Liver (tissue), 3 donors: ENCODE measurements at regions not wholly inside any gene's neighbourhood (a gene's known extent, or its start where the extent isn't known, plus 50 kb on each side); places are given as distances from the start of the nearest gene placed in this dataset.

ENCODE experiments used
- JUND ChIP-seq, 2 donors: IDR thresholded peaks; 2 replicates each; pipeline ENCODE4 v1.6.1; 2016; ENCODE audit warnings: antibody characterized with exemption in 2 of 2
- RAD21 ChIP-seq, 2 donors: IDR thresholded peaks; 2 replicates each; pipeline ENCODE4 v1.6.1; 2016; ENCODE audit warnings: antibody characterized with exemption in 2 of 2, mild to moderate bottlenecking in 2 of 2
- RXRA ChIP-seq, 2 donors: IDR thresholded peaks; 2 replicates each; pipeline ENCODE4 v1.6.1; 2017 to 2018; ENCODE audit warnings: antibody characterized with exemption in 2 of 2, mild to moderate bottlenecking in 1 of 2
- YY1 ChIP-seq: IDR thresholded peaks from 2 replicates; pipeline ENCODE4 v1.6.1; 2016; ENCODE audit warnings: antibody characterized with exemption, mild to moderate bottlenecking
- TF ChIP-seq, protein P1 (sequence below): fragments of 150-350 bp; IDR thresholded peaks from 2 replicates; pipeline ENCODE4 v1.5.1; 2017; ENCODE audit warnings: improper control_type of control experiment, low read depth, low read length; ENCODE audit not compliant: missing input control
- TF ChIP-seq, protein P2 (sequence below): IDR thresholded peaks from 2 replicates; pipeline ENCODE4 v1.6.1; 2016; ENCODE audit warnings: antibody characterized with exemption
- TF ChIP-seq, protein P3 (sequence below): IDR thresholded peaks from 2 replicates; pipeline ENCODE4 v1.6.1; 2016; ENCODE audit warnings: antibody characterized with exemption, mild to moderate bottlenecking
- donor health status: healthy.
- donor health status: healthy.

DNA sequence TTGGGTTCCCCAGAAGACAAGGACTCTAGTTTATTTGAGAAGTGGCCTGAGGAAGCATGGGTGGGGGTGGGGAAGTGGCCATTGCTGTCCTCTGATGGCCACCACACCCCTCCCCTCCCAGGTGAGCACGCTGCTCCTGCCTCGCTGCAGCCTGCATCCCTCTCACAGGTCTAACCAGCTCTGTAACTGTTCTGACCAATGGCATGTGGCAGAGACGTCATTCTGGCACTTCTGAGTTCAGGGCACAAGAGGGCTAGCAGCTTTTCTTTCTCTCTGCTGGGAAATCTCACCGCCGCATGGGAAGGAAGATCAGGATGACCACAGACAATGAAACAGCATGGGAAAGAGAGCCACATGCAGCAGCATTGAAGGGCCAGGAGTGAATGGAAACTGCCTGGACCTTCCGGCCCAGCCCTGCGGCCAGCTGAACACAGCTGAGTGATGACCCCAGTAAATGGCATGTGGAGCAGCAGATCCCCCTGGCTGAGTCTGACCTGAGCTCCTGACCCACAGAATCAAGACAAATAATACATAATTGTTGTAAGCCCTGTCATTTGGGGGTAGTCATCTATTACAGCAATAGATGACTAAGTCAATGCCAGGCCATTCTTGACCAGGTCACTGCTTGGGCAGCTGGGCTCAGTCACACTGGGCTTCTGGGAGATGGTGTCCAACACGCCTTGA lies 179.8 kb downstream of the LINC00237 start:
- TF ChIP-seq JUND (IDR thresholded peaks at IDR 0.05), result no peak
- TF ChIP-seq, protein P1, sequence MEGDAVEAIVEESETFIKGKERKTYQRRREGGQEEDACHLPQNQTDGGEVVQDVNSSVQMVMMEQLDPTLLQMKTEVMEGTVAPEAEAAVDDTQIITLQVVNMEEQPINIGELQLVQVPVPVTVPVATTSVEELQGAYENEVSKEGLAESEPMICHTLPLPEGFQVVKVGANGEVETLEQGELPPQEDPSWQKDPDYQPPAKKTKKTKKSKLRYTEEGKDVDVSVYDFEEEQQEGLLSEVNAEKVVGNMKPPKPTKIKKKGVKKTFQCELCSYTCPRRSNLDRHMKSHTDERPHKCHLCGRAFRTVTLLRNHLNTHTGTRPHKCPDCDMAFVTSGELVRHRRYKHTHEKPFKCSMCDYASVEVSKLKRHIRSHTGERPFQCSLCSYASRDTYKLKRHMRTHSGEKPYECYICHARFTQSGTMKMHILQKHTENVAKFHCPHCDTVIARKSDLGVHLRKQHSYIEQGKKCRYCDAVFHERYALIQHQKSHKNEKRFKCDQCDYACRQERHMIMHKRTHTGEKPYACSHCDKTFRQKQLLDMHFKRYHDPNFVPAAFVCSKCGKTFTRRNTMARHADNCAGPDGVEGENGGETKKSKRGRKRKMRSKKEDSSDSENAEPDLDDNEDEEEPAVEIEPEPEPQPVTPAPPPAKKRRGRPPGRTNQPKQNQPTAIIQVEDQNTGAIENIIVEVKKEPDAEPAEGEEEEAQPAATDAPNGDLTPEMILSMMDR, result no peak
- TF ChIP-seq, protein P2, sequence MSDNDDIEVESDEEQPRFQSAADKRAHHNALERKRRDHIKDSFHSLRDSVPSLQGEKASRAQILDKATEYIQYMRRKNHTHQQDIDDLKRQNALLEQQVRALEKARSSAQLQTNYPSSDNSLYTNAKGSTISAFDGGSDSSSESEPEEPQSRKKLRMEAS, result no peak
- TF ChIP-seq RAD21 (IDR thresholded peaks at IDR 0.05), result no peak
- no peak for TF ChIP-seq RXRA (IDR thresholded peaks at IDR 0.05)
- TF ChIP-seq YY1, result no peak
- TF ChIP-seq, protein P3, sequence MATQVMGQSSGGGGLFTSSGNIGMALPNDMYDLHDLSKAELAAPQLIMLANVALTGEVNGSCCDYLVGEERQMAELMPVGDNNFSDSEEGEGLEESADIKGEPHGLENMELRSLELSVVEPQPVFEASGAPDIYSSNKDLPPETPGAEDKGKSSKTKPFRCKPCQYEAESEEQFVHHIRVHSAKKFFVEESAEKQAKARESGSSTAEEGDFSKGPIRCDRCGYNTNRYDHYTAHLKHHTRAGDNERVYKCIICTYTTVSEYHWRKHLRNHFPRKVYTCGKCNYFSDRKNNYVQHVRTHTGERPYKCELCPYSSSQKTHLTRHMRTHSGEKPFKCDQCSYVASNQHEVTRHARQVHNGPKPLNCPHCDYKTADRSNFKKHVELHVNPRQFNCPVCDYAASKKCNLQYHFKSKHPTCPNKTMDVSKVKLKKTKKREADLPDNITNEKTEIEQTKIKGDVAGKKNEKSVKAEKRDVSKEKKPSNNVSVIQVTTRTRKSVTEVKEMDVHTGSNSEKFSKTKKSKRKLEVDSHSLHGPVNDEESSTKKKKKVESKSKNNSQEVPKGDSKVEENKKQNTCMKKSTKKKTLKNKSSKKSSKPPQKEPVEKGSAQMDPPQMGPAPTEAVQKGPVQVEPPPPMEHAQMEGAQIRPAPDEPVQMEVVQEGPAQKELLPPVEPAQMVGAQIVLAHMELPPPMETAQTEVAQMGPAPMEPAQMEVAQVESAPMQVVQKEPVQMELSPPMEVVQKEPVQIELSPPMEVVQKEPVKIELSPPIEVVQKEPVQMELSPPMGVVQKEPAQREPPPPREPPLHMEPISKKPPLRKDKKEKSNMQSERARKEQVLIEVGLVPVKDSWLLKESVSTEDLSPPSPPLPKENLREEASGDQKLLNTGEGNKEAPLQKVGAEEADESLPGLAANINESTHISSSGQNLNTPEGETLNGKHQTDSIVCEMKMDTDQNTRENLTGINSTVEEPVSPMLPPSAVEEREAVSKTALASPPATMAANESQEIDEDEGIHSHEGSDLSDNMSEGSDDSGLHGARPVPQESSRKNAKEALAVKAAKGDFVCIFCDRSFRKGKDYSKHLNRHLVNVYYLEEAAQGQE, result no peak
